ENCODE measurements at regions not wholly inside any gene's neighbourhood (a gene's known extent, or its start where the extent isn't known, plus 50 kb on each side); places are given as distances from the start of the nearest gene placed in this dataset.

DNA sequence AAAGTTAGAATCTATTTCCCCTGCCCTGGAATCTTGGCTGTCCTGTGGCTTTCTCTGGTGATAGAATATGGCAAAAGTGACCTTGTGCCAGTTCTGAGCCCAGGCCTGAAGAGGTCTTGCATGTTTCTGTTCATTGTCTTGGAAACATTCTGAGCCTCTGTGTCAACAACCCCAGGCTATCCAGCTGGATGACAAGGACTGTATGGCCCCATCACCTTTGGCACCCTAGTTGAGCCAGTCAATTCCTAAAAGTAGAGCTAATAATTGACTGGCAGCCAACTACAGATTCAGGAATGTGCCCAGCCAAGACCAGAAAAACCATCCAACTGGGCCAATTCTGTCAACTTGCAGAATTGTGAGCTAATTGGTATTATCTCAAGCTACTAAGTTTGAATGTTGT is 514.1 kb upstream of the LARGE1 start:
- TF ChIP-seq EP300 (IDR thresholded peaks at IDR 0.05) = no peak
- no peak for TF ChIP-seq POLR2AphosphoS5 (IDR thresholded peaks at IDR 0.05)
- TF ChIP-seq, protein P1, sequence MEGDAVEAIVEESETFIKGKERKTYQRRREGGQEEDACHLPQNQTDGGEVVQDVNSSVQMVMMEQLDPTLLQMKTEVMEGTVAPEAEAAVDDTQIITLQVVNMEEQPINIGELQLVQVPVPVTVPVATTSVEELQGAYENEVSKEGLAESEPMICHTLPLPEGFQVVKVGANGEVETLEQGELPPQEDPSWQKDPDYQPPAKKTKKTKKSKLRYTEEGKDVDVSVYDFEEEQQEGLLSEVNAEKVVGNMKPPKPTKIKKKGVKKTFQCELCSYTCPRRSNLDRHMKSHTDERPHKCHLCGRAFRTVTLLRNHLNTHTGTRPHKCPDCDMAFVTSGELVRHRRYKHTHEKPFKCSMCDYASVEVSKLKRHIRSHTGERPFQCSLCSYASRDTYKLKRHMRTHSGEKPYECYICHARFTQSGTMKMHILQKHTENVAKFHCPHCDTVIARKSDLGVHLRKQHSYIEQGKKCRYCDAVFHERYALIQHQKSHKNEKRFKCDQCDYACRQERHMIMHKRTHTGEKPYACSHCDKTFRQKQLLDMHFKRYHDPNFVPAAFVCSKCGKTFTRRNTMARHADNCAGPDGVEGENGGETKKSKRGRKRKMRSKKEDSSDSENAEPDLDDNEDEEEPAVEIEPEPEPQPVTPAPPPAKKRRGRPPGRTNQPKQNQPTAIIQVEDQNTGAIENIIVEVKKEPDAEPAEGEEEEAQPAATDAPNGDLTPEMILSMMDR (IDR thresholded peaks at IDR 0.05) = no peak
- TF ChIP-seq POLR2A (IDR thresholded peaks at IDR 0.05; ENCODE audit: low read depth) = no peak
